Osteoblast (primary cell): ENCODE measurements at regions not wholly inside any gene's neighbourhood (a gene's known extent, or its start where the extent isn't known, plus 50 kb on each side); places are given as distances from the start of the nearest gene placed in this dataset.

Experiments
- DNase-seq: peaks from one replicate; pipeline ENCODE4 v3.0.0; 2011; ENCODE audit warnings: low spot score, mixed read lengths; ENCODE audit not compliant: insufficient read length; ENCODE audit errors: missing footprints
- H2AFZ ChIP-seq: 2 replicates; pipeline ENCODE4 v1.6.0; 2011; ENCODE audit warnings: mild to moderate bottlenecking, low read length
- H3K27ac ChIP-seq: 2 replicates; pipeline ENCODE4 v1.5.1; 2011; ENCODE audit warnings: mild to moderate bottlenecking, low read depth, low read length, moderate library complexity
- H3K27me3 ChIP-seq: 2 replicates; pipeline ENCODE4 v1.6.0; 2012; ENCODE audit warnings: mild to moderate bottlenecking, control low read depth, inconsistent platforms, low read length, moderate library complexity; ENCODE audit not compliant: insufficient read depth
- H3K36me3 ChIP-seq: 2 replicates; pipeline ENCODE4 v1.5.1; 2011; ENCODE audit warnings: mild to moderate bottlenecking, low read length, control low read depth, moderate library complexity; ENCODE audit not compliant: insufficient read depth
- H3K4me1 ChIP-seq: 2 replicates; pipeline ENCODE4 v1.5.1; 2011; ENCODE audit warnings: mild to moderate bottlenecking, low read length, control low read depth, moderate library complexity; ENCODE audit not compliant: insufficient read depth
- H3K4me2 ChIP-seq: 2 replicates; pipeline ENCODE4 v1.6.0; 2011; ENCODE audit warnings: mild to moderate bottlenecking, low read length; ENCODE audit not compliant: insufficient read depth
- H3K4me3 ChIP-seq: fragments of 200-600 bp; sonication (generic); 3 replicates; pipeline ENCODE4 v1.5.1; 2012; ENCODE audit warnings: mild to moderate bottlenecking, low read length, inconsistent platforms; ENCODE audit not compliant: insufficient read depth
- H3K79me2 ChIP-seq: 2 replicates; pipeline ENCODE4 v1.6.0; 2012; ENCODE audit warnings: mild to moderate bottlenecking, low read length, control low read depth, inconsistent platforms; ENCODE audit not compliant: insufficient read depth
- H3K9me3 ChIP-seq: 2 replicates; pipeline ENCODE4 v1.5.1; 2011; ENCODE audit warnings: low read depth, low read length, control low read depth
- H4K20me1 ChIP-seq: 2 replicates; pipeline ENCODE4 v1.6.0; 2012; ENCODE audit warnings: mild to moderate bottlenecking, low read length, control low read depth; ENCODE audit not compliant: insufficient read depth
- TF ChIP-seq, protein P1 (sequence below): IDR thresholded peaks from 2 replicates; pipeline ENCODE4 v1.5.1; 2011; ENCODE audit warnings: mild to moderate bottlenecking, low read depth, low read length, moderate library complexity; ENCODE audit errors: extremely low read depth

DNA sequence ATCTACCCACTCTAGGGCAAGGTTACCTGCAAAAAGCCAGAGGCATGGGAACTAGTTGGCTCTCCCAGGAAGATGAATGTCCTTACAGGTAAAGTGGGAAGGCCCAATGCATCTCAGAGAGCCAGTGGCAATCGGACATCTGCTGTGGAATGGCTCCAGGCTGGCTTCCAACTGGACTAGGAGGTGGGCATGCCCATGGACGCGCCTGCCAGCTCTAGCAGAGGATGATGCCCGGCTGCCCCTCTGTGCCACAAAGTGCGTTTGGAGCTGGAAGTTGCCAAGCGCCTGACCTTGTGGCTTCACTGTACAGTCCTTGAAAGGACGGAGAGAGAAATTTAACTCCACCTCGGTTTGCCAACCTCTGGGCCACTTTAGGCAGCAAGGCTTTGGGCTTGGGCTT lies 84.4 kb downstream of the NR2F2 start:
- Histone ChIP-seq H3K27me3 (peaks cover 98% of the 10 kb centered on the region), H2AFZ (no peak overlapping the region), H4K20me1 (no peaks in the 10 kb centered on the region), H3K27ac (no peak overlapping the region), H3K4me3 (no peak overlapping the region), H3K9me3 (no peaks in the 10 kb centered on the region), H3K4me2 (no peak overlapping the region), H3K4me1 (no peaks in the 10 kb centered on the region), H3K79me2 (no peaks in the 10 kb centered on the region), H3K36me3 (no peaks in the 10 kb centered on the region)
- TF ChIP-seq, protein P1, sequence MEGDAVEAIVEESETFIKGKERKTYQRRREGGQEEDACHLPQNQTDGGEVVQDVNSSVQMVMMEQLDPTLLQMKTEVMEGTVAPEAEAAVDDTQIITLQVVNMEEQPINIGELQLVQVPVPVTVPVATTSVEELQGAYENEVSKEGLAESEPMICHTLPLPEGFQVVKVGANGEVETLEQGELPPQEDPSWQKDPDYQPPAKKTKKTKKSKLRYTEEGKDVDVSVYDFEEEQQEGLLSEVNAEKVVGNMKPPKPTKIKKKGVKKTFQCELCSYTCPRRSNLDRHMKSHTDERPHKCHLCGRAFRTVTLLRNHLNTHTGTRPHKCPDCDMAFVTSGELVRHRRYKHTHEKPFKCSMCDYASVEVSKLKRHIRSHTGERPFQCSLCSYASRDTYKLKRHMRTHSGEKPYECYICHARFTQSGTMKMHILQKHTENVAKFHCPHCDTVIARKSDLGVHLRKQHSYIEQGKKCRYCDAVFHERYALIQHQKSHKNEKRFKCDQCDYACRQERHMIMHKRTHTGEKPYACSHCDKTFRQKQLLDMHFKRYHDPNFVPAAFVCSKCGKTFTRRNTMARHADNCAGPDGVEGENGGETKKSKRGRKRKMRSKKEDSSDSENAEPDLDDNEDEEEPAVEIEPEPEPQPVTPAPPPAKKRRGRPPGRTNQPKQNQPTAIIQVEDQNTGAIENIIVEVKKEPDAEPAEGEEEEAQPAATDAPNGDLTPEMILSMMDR, result no peak
- no peak for DNase-seq

DNA sequence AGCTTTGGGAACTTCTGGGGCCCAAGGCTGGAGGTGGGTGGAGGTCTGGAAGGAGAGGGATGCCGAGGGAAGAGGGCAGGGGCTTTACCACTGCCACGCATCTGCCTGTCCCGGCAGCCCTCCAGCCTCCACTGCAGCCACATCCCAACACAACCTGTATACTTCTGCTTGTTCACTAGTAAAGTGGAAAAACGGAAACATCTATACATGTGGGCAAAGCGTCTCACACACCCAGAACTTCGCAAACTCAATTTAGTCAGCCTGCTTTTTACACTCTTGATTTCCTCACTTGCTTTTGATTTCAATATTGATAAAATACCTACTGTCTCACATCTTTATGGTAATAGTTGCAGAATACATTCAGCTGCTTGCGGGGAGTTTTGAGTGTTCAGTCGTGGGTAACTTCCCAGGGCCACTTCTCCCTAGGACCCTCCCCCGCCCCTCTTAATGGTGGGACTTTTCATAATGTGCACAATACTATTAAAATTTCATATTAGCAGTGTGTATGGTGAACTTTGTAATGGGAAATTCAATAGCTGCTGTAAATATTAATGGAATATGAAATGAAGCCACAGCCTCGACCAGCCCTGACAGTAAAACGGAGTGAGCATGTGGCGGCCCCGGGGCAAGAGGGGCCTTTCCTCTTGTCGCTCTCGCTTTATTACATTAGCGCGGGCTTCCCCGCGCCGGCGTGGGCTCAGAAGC lies 85.2 kb downstream of the NR2F2 start:
- H3K79me2 ChIP-seq, result no peaks in the 10 kb centered on the region
- DNase-seq, result no peak
- no peaks in the 10 kb centered on the region for H3K36me3 ChIP-seq
- no peaks in the 10 kb centered on the region for H3K9me3 ChIP-seq
- no peaks in the 10 kb centered on the region for H4K20me1 ChIP-seq
- H3K27me3 ChIP-seq, result peaks cover 98% of the 10 kb centered on the region
- no peak overlapping the region for H2AFZ ChIP-seq
- TF ChIP-seq, protein P1, result no peak
- H3K4me3 ChIP-seq, result no peak overlapping the region
- H3K27ac ChIP-seq, result no peak overlapping the region
- H3K4me2 ChIP-seq, result no peak overlapping the region
- H3K4me1 ChIP-seq, result no peaks in the 10 kb centered on the region

DNA sequence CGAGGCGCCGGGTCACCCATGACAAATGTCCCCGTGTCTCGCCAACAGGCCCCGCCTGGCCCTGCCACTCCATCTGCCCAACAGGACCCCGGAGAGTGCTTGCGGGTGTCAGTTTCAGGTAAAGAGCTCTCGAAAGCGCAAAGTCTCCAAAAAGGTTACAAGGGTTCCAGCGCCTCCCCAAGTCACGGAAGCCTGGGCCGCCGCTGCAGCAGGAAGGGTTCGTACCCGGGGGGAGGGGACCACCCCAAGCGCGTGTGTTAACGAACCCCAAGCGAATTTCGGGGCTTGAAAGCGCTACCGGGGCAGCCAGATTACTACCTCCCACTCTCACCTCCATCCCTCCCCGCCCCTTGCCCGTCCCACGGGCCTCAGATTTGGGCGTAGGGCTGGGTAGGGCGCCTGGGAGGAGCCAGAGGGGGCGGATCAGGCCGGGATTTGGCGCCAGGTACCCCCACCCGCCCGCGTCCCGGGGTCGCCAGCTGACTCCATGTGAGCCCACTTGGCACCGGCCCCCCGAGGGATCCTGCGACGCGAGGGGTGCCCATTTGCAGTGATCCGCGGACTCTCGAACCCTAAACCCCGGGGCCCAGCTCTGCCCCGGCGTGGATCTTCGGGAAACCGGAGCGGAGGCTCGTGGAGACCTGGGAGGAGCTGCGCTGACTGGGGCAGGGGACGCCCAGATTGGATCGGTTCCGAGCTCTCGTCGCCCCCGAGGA lies 85.9 kb downstream of the NR2F2 start:
- H3K4me2 ChIP-seq, result peak overlapping the region; percentile 45
- no peak for DNase-seq
- H2AFZ ChIP-seq, result no peak overlapping the region
- TF ChIP-seq, protein P1, result no peak
- no peaks in the 10 kb centered on the region for H3K4me1 ChIP-seq
- no peak overlapping the region for H3K4me3 ChIP-seq
- H3K27me3 ChIP-seq, result peaks cover 97% of the 10 kb centered on the region
- no peaks in the 10 kb centered on the region for H3K79me2 ChIP-seq
- H3K36me3 ChIP-seq, result no peaks in the 10 kb centered on the region
- H3K27ac ChIP-seq, result no peak overlapping the region
- no peaks in the 10 kb centered on the region for H3K9me3 ChIP-seq
- no peaks in the 10 kb centered on the region for H4K20me1 ChIP-seq

DNA sequence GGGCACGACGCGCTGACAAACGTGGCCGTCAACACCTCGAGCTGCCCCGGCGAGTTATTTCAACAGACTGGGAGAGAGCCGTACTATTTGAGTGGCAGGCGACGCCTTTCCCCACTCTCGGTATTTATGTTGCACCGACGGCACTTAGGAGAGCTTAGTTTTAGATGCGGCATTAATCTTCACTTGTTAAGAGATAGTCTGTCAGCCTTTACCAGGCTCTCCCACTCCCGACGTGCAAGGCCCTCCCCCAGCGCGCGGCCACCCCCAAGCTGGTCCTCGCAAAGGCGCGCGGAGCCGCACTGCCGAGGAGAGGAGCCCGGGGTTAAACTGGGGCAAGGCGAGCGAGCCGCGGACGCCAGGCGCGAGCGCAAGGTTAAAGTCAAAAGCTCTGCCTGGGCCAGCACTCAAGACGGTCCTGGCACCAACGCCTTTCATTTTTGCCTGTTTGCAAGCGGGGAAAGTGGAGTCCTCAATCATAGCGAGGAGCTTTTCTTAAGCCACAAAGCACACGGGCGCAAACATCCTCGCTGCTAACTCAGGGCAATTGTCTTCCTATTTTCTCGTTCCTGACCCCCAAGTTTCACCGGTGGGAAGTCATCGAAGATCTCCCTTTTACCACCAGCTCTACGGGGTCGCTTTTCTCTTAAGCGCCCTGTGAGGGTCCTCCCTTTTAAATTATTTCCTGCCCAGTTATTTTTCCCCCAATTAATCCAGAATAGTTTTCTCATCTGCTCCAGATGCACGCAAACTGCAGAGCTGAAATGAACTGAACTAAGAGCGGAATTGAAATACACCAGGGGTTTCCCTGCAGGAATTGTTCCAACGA lies 86.6 kb downstream of the NR2F2 start:
- Histone ChIP-seq H2AFZ (peak overlapping the region; percentile 22), H3K9me3 (no peaks in the 10 kb centered on the region), H3K36me3 (no peaks in the 10 kb centered on the region), H3K4me1 (no peaks in the 10 kb centered on the region), H3K79me2 (no peaks in the 10 kb centered on the region), H3K4me3 (no peak overlapping the region), H3K27me3 (peaks cover 97% of the 10 kb centered on the region), H3K27ac (no peak overlapping the region), H3K4me2 (peak overlapping the region; percentile 45), H4K20me1 (no peaks in the 10 kb centered on the region)
- no peak for DNase-seq
- TF ChIP-seq, protein P1, result no peak
